Forelimb muscle (tissue), 1 donor: ENCODE measurements at regions not wholly inside any gene's neighbourhood (a gene's known extent, or its start where the extent isn't known, plus 50 kb on each side); places are given as distances from the start of the nearest gene placed in this dataset.
"Not testable (repeated sequence)": the region's sequence is repeated elsewhere in the genome, so short reads cannot be mapped to it uniquely, and the experiment has no call there.

Experiments used
- DNase-seq: peaks from one replicate; pipeline ENCODE4 v3.0.0-alpha.2; 2013; ENCODE audit warnings: low read depth

- DNase-seq, result no peak
Observed at GRCh38 chr3:67957268-67957667, 302.9 kb upstream of the SUCLG2 start.

- DNase-seq, result no peak
Observed at GRCh38 chr3:67947808-67948508, 293.5 kb upstream of the SUCLG2 start.

- no peak for DNase-seq
Observed at GRCh38 chr3:67946436-67946835, 292.0 kb upstream of the SUCLG2 start.

- no peak for DNase-seq
Observed at GRCh38 chr3:67943546-67943945, 289.1 kb upstream of the SUCLG2 start.

GRCh38 chr3:67941433-67942030 is 287.1 kb upstream of the SUCLG2 start:
- no peak for DNase-seq

- no peak for DNase-seq
Observed at GRCh38 chr3:67940210-67940952, 286.0 kb upstream of the SUCLG2 start.

GRCh38 chr3:67937498-67938118 is 283.2 kb upstream of the SUCLG2 start:
- DNase-seq, result no peak

- DNase-seq, result not testable (repeated sequence)
Observed at GRCh38 chr3:67930394-67930793, 276.0 kb upstream of the SUCLG2 start.

- no peak for DNase-seq
Observed at GRCh38 chr3:67923796-67924195, 269.4 kb upstream of the SUCLG2 start.

- DNase-seq, result no peak
Observed at GRCh38 chr3:67920969-67921368, 266.6 kb upstream of the SUCLG2 start.

- DNase-seq, result no peak
Observed at GRCh38 chr3:67920311-67920710, 265.9 kb upstream of the SUCLG2 start.

- no peak for DNase-seq
Observed at GRCh38 chr3:67916353-67916752, 261.9 kb upstream of the SUCLG2 start.

GRCh38 chr3:67907735-67908134 is 253.3 kb upstream of the SUCLG2 start:
- no peak for DNase-seq

GRCh38 chr3:67906261-67906660 is 251.8 kb upstream of the SUCLG2 start:
- DNase-seq, result no peak

GRCh38 chr3:67901681-67902080 is 247.3 kb upstream of the SUCLG2 start:
- DNase-seq, result no peak

GRCh38 chr3:67898916-67899315 is 244.5 kb upstream of the SUCLG2 start:
- no peak for DNase-seq

GRCh38 chr3:67897351-67898336 is 243.2 kb upstream of the SUCLG2 start:
- DNase-seq, result no peak

GRCh38 chr3:67896130-67896529 is 241.7 kb upstream of the SUCLG2 start:
- DNase-seq, result no peak

GRCh38 chr3:67894510-67894909 is 240.1 kb upstream of the SUCLG2 start:
- no peak for DNase-seq

GRCh38 chr3:67884345-67884744 is 229.9 kb upstream of the SUCLG2 start:
- DNase-seq, result no peak

GRCh38 chr3:67883766-67884165 is 229.4 kb upstream of the SUCLG2 start:
- no peak for DNase-seq
